HG03439 (cell line): ENCODE measurements at regions not wholly inside any gene's neighbourhood (a gene's known extent, or its start where the extent isn't known, plus 50 kb on each side); places are given as distances from the start of the nearest gene placed in this dataset.

Experiments
- ATAC-seq: cut with Tn5 transposase; IDR thresholded peaks from one replicate; pipeline ENCODE4 v1.9.1; 2021; ENCODE audit warnings: mild to moderate bottlenecking, moderate library complexity; ENCODE audit not compliant: unreplicated experiment

- ATAC-seq, result no peak
Measured at GRCh38 chr3:181660337-181660736, 51.4 kb upstream of the SOX2 start.

GRCh38 chr3:181637456-181637855 is 74.3 kb upstream of the SOX2 start:
- ATAC-seq, result no peak

- ATAC-seq, result no peak
Measured at GRCh38 chr3:181637056-181637455, 74.7 kb upstream of the SOX2 start.

GRCh38 chr3:181635141-181635540 is 76.6 kb upstream of the SOX2 start:
- no peak for ATAC-seq

- ATAC-seq, result no peak
Measured at GRCh38 chr3:181633556-181633955, 78.2 kb upstream of the SOX2 start.

GRCh38 chr3:181631901-181632300 is 79.8 kb upstream of the SOX2 start:
- no peak for ATAC-seq

GRCh38 chr3:181630853-181631252 is 80.9 kb upstream of the SOX2 start:
- ATAC-seq, result no peak

GRCh38 chr3:181629711-181630110 is 82.0 kb upstream of the SOX2 start:
- no peak for ATAC-seq

- ATAC-seq, result no peak
Measured at GRCh38 chr3:181629029-181629428, 82.7 kb upstream of the SOX2 start.

- no peak for ATAC-seq
Measured at GRCh38 chr3:181628384-181628783, 83.3 kb upstream of the SOX2 start.

- no peak for ATAC-seq
Measured at GRCh38 chr3:181626036-181626435, 85.7 kb upstream of the SOX2 start.

- no peak for ATAC-seq
Measured at GRCh38 chr3:181623924-181624694, 87.6 kb upstream of the SOX2 start.

GRCh38 chr3:181622365-181622764 is 89.4 kb upstream of the SOX2 start:
- no peak for ATAC-seq

GRCh38 chr3:181619897-181620296 is 91.8 kb upstream of the SOX2 start:
- ATAC-seq, result no peak

- ATAC-seq, result no peak
Measured at GRCh38 chr3:181618260-181618659, 93.5 kb upstream of the SOX2 start.

GRCh38 chr3:181616088-181617070 is 95.3 kb upstream of the SOX2 start:
- no peak for ATAC-seq

GRCh38 chr3:181615666-181616065 is 96.1 kb upstream of the SOX2 start:
- ATAC-seq, result no peak

GRCh38 chr3:181614878-181615277 is 96.8 kb upstream of the SOX2 start:
- no peak for ATAC-seq

GRCh38 chr3:181613813-181614212 is 97.9 kb upstream of the SOX2 start:
- ATAC-seq, result no peak

GRCh38 chr3:181613191-181613590 is 98.5 kb upstream of the SOX2 start:
- ATAC-seq, result no peak

GRCh38 chr3:181610973-181611265 is 100.8 kb upstream of the SOX2 start:
- no peak for ATAC-seq
